Amniotic stem cell (primary cell): ENCODE measurements at regions not wholly inside any gene's neighbourhood (a gene's known extent, or its start where the extent isn't known, plus 50 kb on each side); places are given as distances from the start of the nearest gene placed in this dataset.

Source experiments
- DNase-seq: peaks from one replicate; lab custom pipeline; 2025; lab: John Stamatoyannopoulos, UW

GRCh38 chr13:30845297-30846214 lies 60.5 kb upstream of the MEDAG start:
- no peak for DNase-seq

- no peak for DNase-seq
These were observed 59.8 kb upstream of the MEDAG start for GRCh38 chr13:30846311-30846710.

DNA sequence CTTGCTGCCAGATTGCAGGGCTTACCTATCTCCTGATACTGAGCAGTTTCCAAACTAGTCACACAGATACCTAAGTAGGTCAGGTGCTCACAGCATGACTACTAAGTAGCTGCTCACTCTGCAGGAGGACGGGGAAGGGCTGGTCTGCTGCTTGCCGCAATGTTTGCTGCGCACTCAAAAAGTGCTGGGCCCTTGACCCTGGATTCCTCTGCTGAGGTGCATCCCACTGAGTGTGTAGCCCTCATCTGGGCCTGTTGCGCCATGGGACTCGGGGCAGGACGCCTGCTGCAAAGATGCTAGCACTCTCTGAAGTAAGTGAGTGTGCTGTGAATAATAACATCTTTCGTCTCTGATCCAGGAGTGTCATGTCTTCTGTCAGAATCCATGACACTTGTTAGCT lies 59.2 kb upstream of the MEDAG start:
- DNase-seq: no peak

GRCh38 chr13:30847650-30848307 lies 58.3 kb upstream of the MEDAG start:
- peak; percentile 82 for DNase-seq

GRCh38 chr13:30848332-30849027 lies 57.6 kb upstream of the MEDAG start:
- DNase-seq: no peak

DNA sequence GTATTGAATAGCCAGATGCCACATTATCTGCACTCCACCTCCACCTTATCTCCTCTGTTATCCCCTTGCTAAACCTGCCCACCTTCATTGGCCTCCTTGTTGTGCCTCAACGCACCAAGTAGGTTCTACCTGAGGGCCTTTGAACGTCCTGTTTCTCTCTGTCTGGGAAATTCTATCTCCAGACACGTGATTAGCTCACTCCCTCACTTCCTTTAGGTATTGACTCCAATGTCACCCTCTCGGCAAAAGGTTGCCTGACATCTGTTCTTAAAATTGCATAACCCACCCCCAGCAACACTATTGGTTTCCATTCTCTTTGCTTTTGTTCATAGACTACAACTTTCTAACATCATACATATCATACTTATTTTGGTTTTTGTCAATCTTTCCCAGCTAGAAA lies 56.5 kb upstream of the MEDAG start:
- no peak for DNase-seq

DNA sequence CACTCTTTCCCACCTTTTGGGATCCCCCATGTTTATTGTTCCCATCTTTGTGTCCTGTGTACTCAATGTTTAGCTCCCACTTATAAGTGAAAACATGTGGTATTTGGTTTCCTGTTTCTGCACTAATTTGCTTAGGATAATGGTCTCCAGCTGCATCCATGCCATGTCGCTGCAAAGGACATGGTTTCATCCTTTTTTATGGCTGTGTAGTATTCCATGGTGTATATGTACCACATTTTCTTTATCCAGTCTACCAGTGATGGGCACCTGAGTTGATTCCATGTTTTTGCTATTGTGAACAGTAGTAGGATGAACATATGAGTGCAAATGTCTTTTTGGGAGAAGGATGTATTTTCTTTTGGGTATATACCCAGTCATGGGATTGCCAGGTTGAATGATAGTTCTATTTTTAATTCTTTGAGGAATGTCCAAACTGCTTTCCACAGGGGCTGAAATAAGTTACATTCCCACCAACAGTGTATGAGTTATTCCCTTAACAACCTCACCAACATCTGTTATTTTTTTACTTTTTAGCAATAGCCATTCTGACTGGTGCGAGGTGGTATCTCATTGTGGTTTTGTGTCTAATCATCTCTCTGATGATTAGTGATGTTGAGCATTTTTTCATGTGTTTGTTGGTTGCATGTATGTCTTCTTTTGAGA lies 55.7 kb upstream of the MEDAG start:
- no peak for DNase-seq

DNA sequence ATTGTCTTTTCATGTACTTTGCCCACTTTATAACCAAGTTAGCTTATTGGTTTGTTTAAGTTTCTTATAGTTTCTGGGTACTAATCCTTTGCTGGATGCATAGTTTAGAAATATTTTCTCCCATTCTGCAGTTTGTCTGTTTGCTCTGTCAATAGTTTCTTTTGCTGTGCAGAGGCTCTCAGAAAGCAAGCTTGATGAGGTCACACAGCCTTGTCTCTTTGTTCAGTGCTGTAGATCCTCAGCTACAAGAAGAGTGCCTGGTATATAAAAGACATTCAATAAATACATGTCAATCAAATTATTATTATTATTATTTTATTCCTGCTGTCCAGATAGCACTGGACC lies 55.2 kb upstream of the MEDAG start:
- no peak for DNase-seq

DNA sequence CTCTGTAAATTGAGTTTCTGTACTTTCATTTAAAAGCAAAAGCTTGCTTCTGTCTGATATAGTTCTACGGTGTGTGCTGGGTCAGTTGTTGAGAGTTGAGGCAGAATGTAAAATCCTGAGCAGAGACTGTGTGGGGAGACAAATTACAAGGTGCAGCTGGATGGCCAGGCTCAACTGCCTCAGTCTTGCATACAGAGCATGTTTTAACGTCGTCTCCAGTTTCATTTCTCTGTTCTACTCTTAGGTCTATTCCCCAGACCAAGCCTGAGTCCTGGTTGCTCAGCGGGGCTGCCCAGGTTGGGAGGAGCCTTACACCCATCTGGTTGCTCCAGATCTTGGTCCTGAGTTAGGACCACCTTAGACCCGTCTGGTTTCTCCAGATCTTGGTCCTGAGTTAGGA lies 54.4 kb upstream of the MEDAG start:
- DNase-seq: no peak

DNA sequence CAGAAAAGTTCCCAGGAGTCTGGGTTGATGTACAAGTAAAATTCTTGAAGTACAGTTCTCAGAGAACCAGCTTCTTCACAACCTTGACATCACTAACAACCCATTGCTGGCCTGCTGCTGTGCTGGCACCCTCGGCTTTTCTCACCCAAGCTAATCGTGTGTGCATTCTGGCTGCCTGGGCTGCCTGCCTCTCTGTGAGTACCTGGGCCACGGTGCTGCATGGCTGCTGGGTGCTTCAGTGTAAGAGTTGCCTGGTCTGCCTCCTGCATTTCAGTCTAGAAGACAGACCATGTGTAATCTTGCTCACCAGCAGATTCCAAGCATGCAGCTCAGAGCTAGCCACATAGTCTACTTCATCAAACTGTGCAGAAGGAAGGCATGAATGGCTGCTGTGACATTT lies 50.5 kb upstream of the MEDAG start:
- no peak for DNase-seq

GRCh38 chr13:30856005-30856790 lies 49.9 kb upstream of the MEDAG start:
- DNase-seq: no peak
